ENCODE measurements at regions not wholly inside any gene's neighbourhood (a gene's known extent, or its start where the extent isn't known, plus 50 kb on each side); places are given as distances from the start of the nearest gene placed in this dataset.

DNA sequence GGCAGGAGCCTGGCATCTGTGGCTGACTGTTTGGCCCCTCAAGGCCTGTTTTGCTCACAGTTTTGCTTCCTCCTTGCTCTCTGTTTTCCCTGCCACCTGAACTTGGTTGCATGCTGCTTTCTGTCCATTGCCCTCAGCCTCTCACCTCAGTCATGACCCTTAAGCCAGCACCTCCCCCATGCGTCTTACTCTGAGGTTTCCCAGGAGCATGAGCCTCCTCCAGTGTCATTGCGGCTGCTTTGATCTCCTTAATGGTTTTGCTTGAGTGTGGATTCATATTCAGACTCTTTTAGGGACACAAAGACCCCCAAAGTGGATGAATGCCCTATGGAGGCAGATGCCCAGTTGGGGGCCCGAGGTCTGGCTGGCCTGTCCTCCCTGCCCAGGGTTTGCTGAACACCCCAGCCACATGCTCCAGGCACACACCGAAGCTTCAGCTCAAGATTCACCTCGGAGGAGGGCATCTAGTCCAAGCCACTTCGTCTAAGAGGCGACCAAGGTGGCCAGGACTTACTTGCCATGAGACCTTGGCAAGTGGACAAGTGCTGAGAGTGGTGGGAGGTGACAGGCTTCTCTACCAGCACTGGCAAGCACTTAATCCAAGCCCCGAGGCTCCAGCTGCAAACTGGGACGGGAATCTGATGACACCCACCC, 95.4 kb upstream of the DIO3 start:
- H3K4me3 Mint-ChIP-seq = no peak overlapping the region
- no peak for ATAC-seq
- no peaks in the 10 kb centered on the region for H3K4me1 Mint-ChIP-seq (ENCODE audit: low read depth)
- H3K27ac Mint-ChIP-seq = no peak overlapping the region
- ChIA-PET POLR2A (no interaction called here), CTCF (no interaction called here)
- peaks cover 10% of the 10 kb centered on the region for H3K27me3 Mint-ChIP-seq (ENCODE audit: low read depth)
- DNase-seq = no peak
- no peaks in the 10 kb centered on the region for H3K9me3 Mint-ChIP-seq (ENCODE audit: insufficient read depth)
- no peaks in the 10 kb centered on the region for H3K36me3 Mint-ChIP-seq (ENCODE audit: low read depth)

DNA sequence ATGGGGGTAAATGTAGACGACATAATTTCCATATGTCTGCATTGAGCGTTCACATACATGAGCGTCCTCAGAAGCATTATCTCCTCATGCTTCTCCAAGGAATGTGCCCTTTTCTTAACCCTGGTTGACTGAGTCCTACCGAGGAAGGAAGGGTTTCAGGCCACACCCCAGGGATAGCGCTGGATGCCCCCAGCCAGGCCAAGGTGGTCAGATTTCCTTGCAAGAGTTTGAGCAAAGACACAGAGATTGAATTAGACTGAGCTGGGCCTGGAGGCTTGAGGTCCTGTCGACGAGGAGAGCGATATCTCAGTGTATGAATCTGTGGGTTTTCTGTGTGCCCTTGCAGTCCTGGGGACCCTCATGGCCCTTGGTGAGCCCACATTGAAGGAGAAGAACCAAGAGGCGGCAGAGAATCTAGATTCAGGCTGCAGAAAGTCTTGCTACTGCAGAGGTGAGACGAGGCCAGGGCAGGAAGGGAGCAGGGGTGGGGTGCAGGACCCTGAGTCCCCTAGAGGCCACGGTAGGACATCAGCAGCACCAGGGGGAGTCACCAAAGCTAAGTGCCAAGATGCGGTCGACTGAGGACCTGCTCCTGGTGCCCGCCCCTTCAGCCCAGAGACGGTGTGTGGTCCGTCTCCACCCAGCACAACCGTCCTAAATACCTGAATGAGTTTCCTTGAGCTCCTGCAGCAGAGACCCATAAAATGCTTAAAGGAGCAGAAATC, 94.7 kb upstream of the DIO3 start:
- Mint-ChIP-seq H3K27ac (no peak overlapping the region), H3K4me1 (ENCODE audit: low read depth) (no peaks in the 10 kb centered on the region), H3K4me3 (no peak overlapping the region), H3K27me3 (ENCODE audit: low read depth) (peaks cover 3% of the 10 kb centered on the region), H3K36me3 (ENCODE audit: low read depth) (no peaks in the 10 kb centered on the region), H3K9me3 (ENCODE audit: insufficient read depth) (no peaks in the 10 kb centered on the region)
- ChIA-PET CTCF (no interaction called here), POLR2A (no interaction called here)
- DNase-seq (no peak), ATAC-seq (no peak)

GRCh38 chr14:101467181-101467926, 93.9 kb upstream of the DIO3 start:
- no peaks in the 10 kb centered on the region for H3K27me3 Mint-ChIP-seq (ENCODE audit: low read depth)
- H3K4me1 Mint-ChIP-seq (ENCODE audit: low read depth) = no peaks in the 10 kb centered on the region
- ATAC-seq = no peak
- H3K9me3 Mint-ChIP-seq (ENCODE audit: insufficient read depth) = no peaks in the 10 kb centered on the region
- no peak overlapping the region for H3K4me3 Mint-ChIP-seq
- ChIA-PET CTCF (no interaction called here), POLR2A (no interaction called here)
- no peak overlapping the region for H3K27ac Mint-ChIP-seq
- H3K36me3 Mint-ChIP-seq (ENCODE audit: low read depth) = no peaks in the 10 kb centered on the region
- no peak for DNase-seq

DNA sequence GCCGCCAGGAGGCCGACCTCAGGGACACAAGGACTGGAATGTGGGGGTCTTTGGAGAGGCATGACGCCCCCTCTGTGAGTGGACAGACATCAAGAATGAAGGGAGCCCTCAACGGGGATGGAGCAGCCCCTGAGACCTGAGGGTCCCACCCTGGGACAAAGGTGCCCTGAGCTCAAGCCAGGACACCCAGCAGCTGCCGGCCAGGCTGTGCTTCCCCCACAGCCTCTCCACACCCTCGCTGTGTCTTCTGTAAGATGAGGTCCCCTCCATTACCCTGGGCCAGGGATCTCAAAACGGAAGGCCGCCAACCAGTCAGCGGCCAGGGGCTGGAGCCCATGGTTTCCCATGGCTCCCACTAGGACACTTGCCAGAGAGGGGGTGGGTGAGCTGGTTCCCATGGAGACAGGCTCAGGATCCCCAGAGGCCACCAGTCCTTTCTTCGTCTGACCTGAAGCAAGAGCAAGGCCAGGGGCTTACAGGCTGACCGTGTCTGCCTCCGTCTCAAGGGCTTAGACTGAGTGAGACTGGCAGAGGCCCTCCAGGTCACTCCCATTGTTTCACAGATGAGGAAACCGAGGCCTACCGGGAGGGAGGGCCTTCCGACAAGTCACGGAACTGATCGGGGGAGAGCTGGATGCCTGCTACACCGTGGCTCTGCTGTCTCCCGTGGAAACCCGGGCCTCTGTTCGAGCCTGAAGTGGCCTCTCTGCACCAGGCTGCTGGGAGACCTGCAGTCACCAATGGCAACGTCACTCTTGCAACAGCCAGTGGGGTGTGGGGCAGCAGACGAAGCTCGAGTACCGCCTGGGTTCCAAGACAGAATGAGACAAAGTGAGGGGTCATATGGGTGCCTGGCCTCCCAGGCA, 91.7 kb upstream of the DIO3 start:
- ChIA-PET CTCF (no interaction called here), POLR2A (no interaction called here)
- no peak overlapping the region for H3K4me3 Mint-ChIP-seq
- no peak overlapping the region for H3K27ac Mint-ChIP-seq
- no peaks in the 10 kb centered on the region for H3K36me3 Mint-ChIP-seq (ENCODE audit: low read depth)
- no peak for ATAC-seq
- no peak for DNase-seq
- no peaks in the 10 kb centered on the region for H3K27me3 Mint-ChIP-seq (ENCODE audit: low read depth)
- no peaks in the 10 kb centered on the region for H3K4me1 Mint-ChIP-seq (ENCODE audit: low read depth)
- H3K9me3 Mint-ChIP-seq (ENCODE audit: insufficient read depth) = no peaks in the 10 kb centered on the region

- Mint-ChIP-seq H3K4me1 (ENCODE audit: low read depth) (no peaks in the 10 kb centered on the region), H3K36me3 (ENCODE audit: low read depth) (no peaks in the 10 kb centered on the region), H3K4me3 (no peak overlapping the region), H3K27me3 (ENCODE audit: low read depth) (no peaks in the 10 kb centered on the region), H3K27ac (no peak overlapping the region), H3K9me3 (ENCODE audit: insufficient read depth) (no peaks in the 10 kb centered on the region)
- ChIA-PET POLR2A (no interaction called here), CTCF (no interaction called here)
- ATAC-seq (no peak), DNase-seq (no peak)
These were observed 91.0 kb upstream of the DIO3 start for GRCh38 chr14:101470266-101470665.

DNA sequence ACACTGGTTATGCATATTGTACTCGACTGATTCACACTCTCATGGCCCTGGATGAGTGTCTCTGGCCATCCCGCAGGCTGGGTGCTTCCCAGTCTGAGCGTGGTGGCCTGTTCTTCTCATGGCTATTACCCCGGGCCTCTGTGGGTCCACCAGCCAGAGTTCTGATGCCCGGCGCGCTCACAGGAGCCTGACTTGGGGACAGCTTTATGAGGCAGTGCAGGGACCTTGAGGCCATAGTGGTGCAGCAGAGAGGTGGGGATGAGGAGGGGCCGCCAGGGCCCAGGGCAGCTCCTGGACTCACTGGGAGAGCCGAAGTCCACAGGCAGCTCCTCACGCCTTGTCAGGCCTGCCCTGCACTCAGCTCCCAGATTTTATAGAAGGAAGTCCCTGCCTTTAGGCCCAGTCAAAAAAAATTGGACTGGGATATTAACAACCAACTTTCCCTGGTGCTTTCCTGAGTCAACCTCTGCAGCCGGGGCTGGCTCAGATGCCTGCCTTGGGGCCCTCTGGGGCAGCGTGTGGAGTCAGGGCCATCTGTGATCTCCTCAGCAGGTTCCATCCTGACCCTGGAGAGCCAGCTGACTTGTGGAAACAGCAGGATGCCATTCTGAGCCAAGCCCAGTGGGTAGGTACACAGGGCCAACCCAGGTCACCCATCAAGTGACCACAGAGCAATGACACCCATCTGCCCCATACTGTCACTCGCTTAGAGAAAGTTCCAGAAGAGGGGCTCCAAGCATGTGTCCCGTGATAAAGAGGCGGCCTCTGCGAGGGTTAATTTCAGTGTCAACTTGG, 89.4 kb upstream of the DIO3 start:
- Mint-ChIP-seq H3K27me3 (ENCODE audit: low read depth) (no peaks in the 10 kb centered on the region), H3K4me3 (no peak overlapping the region), H3K4me1 (ENCODE audit: low read depth) (no peaks in the 10 kb centered on the region), H3K9me3 (ENCODE audit: insufficient read depth) (no peaks in the 10 kb centered on the region), H3K36me3 (ENCODE audit: low read depth) (no peaks in the 10 kb centered on the region), H3K27ac (no peak overlapping the region)
- CTCF ChIA-PET = no interaction called here
- no peak for DNase-seq
- POLR2A ChIA-PET = no interaction called here
- no peak for ATAC-seq

DNA sequence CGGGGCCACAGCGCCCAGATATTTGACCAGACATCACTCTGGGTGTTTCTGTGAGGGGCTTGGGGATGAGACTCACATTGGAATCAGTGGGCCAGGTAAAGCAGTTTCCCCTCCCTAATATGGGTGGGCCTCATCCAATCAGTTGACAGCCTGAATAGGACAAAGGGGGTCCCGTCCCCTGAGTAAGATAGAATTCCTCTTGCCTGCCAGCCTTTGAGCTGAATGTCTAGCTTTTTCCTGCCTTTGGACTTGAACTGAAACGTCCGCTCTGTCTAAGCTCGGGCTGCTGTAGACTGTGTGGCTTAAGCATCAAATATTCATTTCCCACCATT, 88.8 kb upstream of the DIO3 start:
- ATAC-seq (no peak), DNase-seq (no peak)
- H3K36me3 Mint-ChIP-seq (ENCODE audit: low read depth) = no peaks in the 10 kb centered on the region
- no peak overlapping the region for H3K27ac Mint-ChIP-seq
- ChIA-PET CTCF (no interaction called here), POLR2A (no interaction called here)
- H3K4me1 Mint-ChIP-seq (ENCODE audit: low read depth) = no peaks in the 10 kb centered on the region
- no peak overlapping the region for H3K4me3 Mint-ChIP-seq
- H3K27me3 Mint-ChIP-seq (ENCODE audit: low read depth) = no peaks in the 10 kb centered on the region
- H3K9me3 Mint-ChIP-seq (ENCODE audit: insufficient read depth) = no peaks in the 10 kb centered on the region

GRCh38 chr14:101473045-101473729, 88.1 kb upstream of the DIO3 start:
- CTCF ChIA-PET = no interaction called here
- H3K36me3 Mint-ChIP-seq (ENCODE audit: low read depth) = no peaks in the 10 kb centered on the region
- H3K4me3 Mint-ChIP-seq = no peak overlapping the region
- H3K27me3 Mint-ChIP-seq (ENCODE audit: low read depth) = no peaks in the 10 kb centered on the region
- H3K4me1 Mint-ChIP-seq (ENCODE audit: low read depth) = no peaks in the 10 kb centered on the region
- no peak overlapping the region for H3K27ac Mint-ChIP-seq
- no peaks in the 10 kb centered on the region for H3K9me3 Mint-ChIP-seq (ENCODE audit: insufficient read depth)
- no peak for ATAC-seq
- POLR2A ChIA-PET = no interaction called here
- DNase-seq = no peak

DNA sequence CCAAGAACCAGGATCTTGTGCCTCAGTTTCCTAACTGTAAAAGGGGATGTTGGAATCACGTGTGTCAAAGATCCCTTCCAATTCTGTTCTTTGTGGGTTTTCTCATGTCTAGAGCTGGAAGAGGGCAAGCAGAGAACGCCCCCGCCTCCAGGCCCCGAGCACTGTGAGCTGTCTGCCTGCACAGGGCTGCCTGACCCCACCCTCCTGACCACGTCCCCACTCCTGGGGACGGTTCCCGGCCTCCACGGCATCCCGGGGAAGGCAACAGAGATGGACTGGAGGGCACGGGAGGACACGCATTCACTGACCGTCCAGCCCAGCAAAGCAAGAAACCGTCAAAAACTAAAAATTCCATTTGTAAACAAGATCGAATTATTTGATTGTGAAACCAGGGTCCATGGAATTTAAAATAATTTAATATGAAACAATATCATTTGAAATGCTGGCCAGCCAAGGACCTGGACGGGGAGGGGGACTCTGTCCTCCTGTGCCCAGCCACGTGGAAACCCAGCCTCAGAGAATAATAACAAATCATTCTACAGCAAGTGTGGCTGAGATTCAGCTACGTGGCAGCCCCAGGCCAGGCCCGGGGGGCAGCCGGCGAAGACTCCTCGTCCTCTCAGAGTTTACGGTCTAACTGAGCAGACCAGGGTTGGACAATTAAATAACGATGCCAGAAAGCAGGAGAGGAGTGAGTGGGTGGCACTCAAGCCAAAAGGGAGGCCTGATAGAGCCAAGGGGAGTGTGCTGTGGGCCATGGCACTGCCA, 87.3 kb upstream of the DIO3 start:
- no peaks in the 10 kb centered on the region for H3K4me1 Mint-ChIP-seq (ENCODE audit: low read depth)
- no peaks in the 10 kb centered on the region for H3K27me3 Mint-ChIP-seq (ENCODE audit: low read depth)
- H3K4me3 Mint-ChIP-seq = no peak overlapping the region
- DNase-seq (no peak), ATAC-seq (no peak)
- ChIA-PET CTCF (no interaction called here), POLR2A (no interaction called here)
- no peaks in the 10 kb centered on the region for H3K9me3 Mint-ChIP-seq (ENCODE audit: insufficient read depth)
- H3K36me3 Mint-ChIP-seq (ENCODE audit: low read depth) = no peaks in the 10 kb centered on the region
- H3K27ac Mint-ChIP-seq = no peak overlapping the region

GRCh38 chr14:101474563-101475455, 86.5 kb upstream of the DIO3 start:
- ChIA-PET POLR2A (no interaction called here), CTCF (no interaction called here)

More at GRCh38 chr14:101474563-101475455, 86.5 kb upstream of the DIO3 start:
- H3K4me3 Mint-ChIP-seq = no peak overlapping the region
- DNase-seq = no peak
- no peak overlapping the region for H3K27ac Mint-ChIP-seq
- no peak for ATAC-seq
- no peaks in the 10 kb centered on the region for H3K36me3 Mint-ChIP-seq (ENCODE audit: low read depth)
- no peaks in the 10 kb centered on the region for H3K9me3 Mint-ChIP-seq (ENCODE audit: insufficient read depth)
- H3K27me3 Mint-ChIP-seq (ENCODE audit: low read depth) = no peaks in the 10 kb centered on the region
- H3K4me1 Mint-ChIP-seq (ENCODE audit: low read depth) = no peaks in the 10 kb centered on the region

Data from activated CD8-positive, alpha-beta T cell treated with anti-CD3 and anti-CD28 coated beads, Interleukin-2, amount 10 ng/mL, durations not matched to agents 7 days and 5 days (primary cell).